GM18507 (cell line): ENCODE measurements at regions not wholly inside any gene's neighbourhood (a gene's known extent, or its start where the extent isn't known, plus 50 kb on each side); places are given as distances from the start of the nearest gene placed in this dataset.
"Not testable (repeated sequence)": the region's sequence is repeated elsewhere in the genome, so short reads cannot be mapped to it uniquely, and the experiment has no call there.

ENCODE experiments used
- DNase-seq: peaks from one replicate; pipeline ENCODE4 v3.0.0; 2011; ENCODE audit warnings: low read depth; ENCODE audit not compliant: insufficient read length; ENCODE audit errors: extremely low spot score
- FAIRE-seq: peaks from 2 replicates; lab custom pipeline; 2011; peaks lifted over from hg19 to GRCh38; lab: Jason Lieb, UNC

DNA sequence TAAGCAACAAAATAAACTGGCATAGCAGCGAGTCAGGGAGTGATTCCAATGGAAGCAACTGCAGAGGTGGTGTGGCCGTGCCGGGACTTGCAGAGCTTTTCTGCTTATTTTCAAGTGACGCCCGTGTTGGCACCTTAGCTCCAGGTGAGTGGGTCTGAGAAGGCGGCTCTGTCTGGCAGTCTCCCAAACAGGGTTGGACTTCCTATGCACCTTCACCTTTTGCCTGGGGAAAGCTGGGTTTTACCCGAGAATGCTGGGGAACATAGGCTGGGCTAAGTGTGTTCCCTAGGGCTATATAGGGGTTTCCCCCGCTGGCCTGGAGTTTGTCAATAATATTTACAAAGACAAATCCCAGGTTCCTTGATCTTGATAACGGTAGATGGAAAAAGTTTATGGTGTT, 179.9 kb upstream of the TBL1XR1 start:
- DNase-seq (no peak), FAIRE-seq (peak; percentile 69)

DNA sequence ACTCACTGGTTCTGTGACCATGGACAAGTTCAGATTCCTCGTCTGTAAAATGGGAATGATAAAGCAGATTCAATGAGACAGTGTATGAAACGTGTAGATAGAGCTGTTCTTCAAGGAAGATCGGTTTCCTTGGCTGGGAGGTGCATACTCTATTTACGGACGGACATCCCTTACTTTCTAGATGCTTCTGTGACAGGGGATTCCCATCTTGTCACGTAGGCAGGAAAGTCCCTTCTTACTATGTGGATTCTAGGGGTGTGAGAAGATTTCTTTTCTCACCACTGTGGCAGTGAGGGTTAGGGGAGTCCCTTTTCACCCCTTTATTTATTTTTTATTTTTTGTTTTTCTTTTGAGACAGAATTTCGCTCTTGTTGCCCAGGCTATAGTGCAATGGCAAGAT, 180.9 kb upstream of the TBL1XR1 start:
- FAIRE-seq (peak; percentile 84), DNase-seq (no peak)

- DNase-seq (no peak), FAIRE-seq (no peak)
These were observed 181.8 kb upstream of the TBL1XR1 start for GRCh38 chr3:177379045-177379444.

GRCh38 chr3:177381070-177381469, 183.8 kb upstream of the TBL1XR1 start:
- no peak for FAIRE-seq
- no peak for DNase-seq

DNA sequence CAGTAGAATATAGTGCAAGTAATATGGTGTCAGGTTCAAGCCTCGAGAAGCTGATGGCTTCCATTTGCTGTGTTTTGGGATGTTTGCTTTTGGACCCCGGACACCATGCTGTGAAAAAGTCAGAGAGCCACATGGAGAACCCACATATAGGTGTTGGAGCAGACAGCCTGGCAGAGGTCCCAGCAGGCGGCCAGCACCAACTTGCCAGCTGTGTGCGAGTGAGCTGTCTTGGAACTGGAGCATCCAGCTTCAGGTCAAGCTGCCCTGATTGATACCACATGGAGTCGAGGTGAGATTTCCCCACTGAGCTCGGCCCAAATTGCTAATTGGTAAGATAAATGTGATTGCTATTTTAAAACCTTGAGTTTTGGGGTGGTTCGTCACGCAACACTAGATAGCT, 185.7 kb upstream of the TBL1XR1 start:
- DNase-seq (no peak), FAIRE-seq (no peak)

DNA sequence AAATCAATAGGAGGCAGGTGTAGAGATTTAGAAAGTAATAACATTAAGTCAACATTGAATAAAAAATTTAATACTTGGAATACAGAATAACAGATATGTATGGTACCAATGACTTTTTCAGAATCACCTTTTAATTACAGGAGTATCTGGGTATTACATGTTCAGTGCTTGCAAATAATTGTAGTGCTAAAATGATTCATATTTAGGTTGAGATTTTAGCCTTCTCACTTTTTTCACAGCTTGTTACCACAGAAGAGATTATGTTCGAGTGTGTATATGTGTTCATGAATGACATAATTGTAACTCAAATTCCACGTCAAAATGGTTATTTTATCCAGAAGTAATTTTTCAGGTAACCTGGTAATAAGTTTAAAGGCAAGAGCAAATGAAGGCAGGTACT, 187.9 kb upstream of the TBL1XR1 start:
- DNase-seq (no peak), FAIRE-seq (no peak)

- FAIRE-seq (peak; percentile 42), DNase-seq (no peak)
These were observed 188.6 kb upstream of the TBL1XR1 start for GRCh38 chr3:177385831-177386301.

DNA sequence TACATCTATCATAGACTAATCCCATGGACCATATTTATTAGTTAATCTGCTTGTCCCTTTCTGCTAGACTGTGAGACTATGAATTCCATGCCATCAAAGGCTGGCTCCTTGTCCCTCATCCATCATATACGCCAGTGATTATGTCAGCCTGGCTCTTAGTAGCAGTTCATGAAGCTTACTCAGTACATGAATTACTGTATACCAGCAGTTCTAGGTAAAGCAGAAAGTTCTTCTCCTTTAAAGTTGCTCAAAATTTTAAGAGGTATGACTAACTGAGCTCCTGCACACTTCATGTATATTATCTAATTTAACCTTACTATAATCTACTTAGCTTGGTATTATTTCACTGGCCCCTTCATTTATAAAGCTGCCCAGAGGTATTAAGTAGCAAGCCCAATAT, 190.9 kb upstream of the TBL1XR1 start:
- DNase-seq (no peak), FAIRE-seq (no peak)

- DNase-seq, FAIRE-seq: not testable (repeated sequence)
These were observed 197.1 kb upstream of the TBL1XR1 start for GRCh38 chr3:177394231-177395024.

DNA sequence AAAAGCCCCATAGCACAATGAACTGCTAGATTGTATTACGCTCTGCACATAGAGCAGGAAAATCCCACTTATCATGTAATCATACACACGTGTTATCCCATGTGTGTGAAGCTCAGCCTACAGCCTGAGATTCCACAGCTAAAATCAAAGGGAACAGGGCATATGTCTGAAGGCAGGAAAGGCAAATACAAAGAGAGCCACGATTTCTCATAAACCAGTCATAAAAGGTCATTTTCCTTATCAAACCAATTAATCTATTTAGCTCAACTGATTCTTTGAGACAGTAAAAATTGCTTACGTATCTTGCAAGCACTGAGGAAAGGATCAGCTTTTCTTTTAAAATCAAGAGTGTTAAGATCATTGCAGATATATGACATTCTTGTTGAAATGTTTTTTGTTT, 199.5 kb upstream of the TBL1XR1 start:
- DNase-seq, result no peak
- no peak for FAIRE-seq

DNA sequence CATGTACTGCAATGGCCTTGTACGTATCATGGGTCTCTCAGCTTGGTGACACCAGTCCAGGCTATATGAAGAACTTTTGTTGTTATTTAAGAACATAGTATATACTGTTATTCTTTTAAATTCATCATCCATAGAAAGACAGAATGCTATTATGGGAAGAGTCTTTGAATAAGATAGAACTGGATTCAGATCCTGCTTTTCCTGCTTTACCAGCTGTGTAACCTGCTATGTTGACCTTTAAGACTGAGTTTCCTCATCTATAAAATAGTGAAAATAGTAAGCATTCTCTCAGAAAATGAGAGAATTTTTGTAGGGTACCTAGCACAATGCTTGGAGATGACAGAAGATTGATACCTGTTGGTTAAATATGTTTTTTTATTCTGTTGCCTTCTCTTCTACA, 204.1 kb upstream of the TBL1XR1 start:
- DNase-seq, result no peak
- FAIRE-seq, result no peak

DNA sequence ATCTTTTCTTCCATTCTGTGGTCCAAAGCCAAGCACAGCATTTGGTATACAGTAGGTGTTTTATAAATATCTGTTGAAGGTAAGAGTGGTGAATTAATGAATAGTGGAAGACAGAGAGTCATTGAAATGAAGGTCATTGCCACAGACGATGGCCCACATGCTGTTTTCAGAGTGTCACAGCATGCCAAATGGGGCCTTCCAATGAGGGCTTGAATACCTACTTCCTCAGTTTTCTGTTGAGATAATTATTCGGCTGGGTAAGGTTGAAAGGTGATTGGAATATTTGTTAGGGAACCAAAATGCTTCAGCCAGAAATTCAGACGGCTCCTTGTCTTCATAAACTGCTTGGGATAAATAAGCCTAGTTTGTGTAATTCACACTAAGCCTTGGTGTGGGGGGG, 205.3 kb upstream of the TBL1XR1 start:
- FAIRE-seq (no peak), DNase-seq (no peak)

GRCh38 chr3:177405191-177405672, 207.9 kb upstream of the TBL1XR1 start:
- DNase-seq, result no peak
- no peak for FAIRE-seq

DNA sequence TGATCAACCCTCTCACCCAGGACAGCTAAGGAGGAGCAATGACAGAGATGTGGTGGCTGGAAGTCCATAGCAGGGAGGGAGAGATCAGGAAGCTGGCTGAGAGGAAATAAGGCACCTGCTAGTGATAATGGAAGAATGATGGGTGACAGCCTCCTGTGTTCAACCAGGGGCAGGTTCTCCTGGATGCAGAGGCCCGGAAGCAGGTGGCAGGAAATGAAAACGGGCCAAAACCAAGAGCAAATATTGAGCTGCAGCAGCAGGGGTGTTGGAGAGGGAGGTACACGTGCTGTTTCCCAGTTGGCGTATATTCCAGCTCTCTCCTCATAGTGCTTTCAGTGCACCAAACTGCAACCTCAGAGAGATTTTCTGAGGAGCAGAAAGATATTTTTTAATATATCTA, 213.4 kb upstream of the TBL1XR1 start:
- DNase-seq (no peak), FAIRE-seq (no peak)

- DNase-seq, result no peak
- FAIRE-seq, result no peak
These were observed 213.9 kb upstream of the TBL1XR1 start for GRCh38 chr3:177411201-177411600.

GRCh38 chr3:177412677-177413170, 215.4 kb upstream of the TBL1XR1 start:
- not testable (repeated sequence) for FAIRE-seq, DNase-seq

DNA sequence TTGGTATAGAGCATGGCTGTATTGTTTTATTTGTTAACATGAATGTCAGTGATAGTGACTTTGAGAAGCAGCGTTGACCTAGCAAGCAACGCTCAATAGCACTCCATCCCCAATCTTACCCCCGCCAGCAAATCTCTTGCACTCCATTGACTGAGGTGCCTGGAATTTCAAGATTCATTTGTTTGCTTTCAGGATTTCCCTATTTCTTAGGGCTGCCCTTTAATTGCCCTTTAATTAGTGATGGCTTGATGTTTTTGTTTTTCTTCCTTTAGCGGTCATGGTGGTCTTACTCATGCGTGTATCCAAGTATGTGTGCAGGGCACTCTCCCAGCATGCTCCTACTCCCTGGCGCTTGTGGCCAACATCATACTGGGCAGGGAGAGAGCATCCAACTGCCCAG, 216.8 kb upstream of the TBL1XR1 start:
- FAIRE-seq, result no peak
- DNase-seq, result no peak

DNA sequence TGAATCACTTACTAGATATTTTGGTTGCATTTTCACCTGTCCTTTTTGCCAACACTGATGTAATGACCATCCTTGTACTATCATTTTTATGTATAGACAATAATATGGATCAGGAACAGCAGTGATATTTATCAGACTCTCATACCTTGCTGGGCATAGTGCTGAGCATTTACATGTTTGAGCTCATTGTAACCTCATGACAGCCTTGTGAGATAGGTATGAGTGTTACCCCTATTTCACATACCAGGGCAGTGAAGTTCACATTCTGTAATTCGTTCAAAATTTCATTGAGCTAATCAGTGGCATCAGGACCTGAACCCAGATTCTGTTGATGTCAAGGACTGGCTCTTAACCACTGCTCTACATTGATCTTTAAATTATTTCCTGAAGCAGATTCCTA, 221.5 kb upstream of the TBL1XR1 start:
- DNase-seq, result no peak
- no peak for FAIRE-seq

GRCh38 chr3:177419904-177420601, 222.8 kb upstream of the TBL1XR1 start:
- no peak for FAIRE-seq

DNA sequence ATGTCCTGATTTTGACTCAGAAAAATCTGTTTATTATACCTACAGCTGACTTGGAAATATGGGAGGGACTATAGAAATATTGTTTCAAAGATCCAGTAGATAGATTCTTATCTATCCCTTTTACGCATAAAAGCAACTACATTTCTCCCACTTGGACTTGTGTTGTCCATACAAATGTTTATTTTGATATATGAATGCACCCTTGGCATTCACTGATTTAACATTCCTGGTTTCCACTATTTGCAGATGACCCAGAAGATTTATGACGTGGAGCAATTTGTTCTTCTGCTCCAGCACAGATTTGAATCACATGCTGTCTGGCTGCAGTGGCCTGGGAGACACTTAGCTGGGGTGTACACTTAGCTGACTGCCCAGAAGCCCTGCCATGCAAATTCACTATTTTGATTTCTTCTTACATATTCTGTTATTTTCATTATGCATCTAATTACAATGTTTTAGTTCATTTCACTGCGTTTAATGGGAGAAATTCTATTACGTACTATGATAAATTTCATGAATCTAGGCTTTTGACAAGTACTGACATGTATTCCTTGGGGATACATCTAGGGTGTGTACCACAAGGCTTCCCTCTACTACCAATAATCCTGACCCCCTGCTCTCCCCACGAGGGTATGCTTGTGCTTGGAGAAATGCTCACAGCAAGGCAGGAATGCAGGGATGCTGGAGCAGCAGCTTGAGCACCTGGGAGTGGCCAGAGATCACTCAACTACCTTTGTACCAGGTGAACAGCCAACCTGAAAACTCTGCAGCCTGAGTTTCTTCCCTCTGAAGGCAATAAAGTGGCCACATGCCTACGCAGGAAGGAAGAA, 223.6 kb upstream of the TBL1XR1 start:
- DNase-seq, result no peak
- FAIRE-seq, result no peak

More at GRCh38 chr3:177419904-177420601, 222.8 kb upstream of the TBL1XR1 start:
- DNase-seq, result no peak
